ENCODE measurements at regions not wholly inside any gene's neighbourhood (a gene's known extent, or its start where the extent isn't known, plus 50 kb on each side); places are given as distances from the start of the nearest gene placed in this dataset.

DNA sequence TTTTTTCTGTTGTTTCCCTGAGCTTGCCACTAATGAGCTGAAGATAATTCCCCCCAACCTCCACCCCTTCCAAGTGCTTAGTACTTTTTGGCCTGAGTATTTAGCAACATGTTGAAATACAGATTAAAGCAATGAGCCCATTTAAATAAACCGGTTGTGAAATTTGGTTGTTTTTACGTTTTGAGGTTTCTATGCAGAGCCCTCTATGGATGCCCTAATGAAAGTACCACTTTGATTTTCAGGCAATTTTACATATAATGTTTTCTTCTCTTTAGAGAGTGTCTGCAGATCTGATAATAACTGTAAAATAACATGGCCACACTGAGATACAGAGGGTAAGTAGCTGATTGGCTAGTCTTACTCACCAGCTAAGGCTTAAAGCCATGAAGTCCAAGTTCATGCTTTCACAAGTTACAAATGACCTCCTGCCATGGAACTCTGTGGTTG, 139.4 kb upstream of the SLC7A14 start:
- ATAC-seq (ENCODE audit: insufficient read depth, low read depth) (no peak), DNase-seq (no peak)
- H3K4me2 ChIP-seq (ENCODE audit: insufficient read depth, low read length): no peak overlapping the region
- no peaks in the 10 kb centered on the region for H3K9me3 ChIP-seq (ENCODE audit: insufficient read depth, low read length, severe bottlenecking)
- no peak overlapping the region for H3K27ac ChIP-seq (ENCODE audit: low read length)
- no peaks in the 10 kb centered on the region for H3K36me3 ChIP-seq (ENCODE audit: insufficient read depth, low read length)
- H3K9ac ChIP-seq (ENCODE audit: low read depth, low read length): no peak overlapping the region
- H3K27me3 ChIP-seq (ENCODE audit: insufficient read depth, low read length, poor library complexity): peaks cover 6% of the 10 kb centered on the region
- no peak overlapping the region for H2AFZ ChIP-seq (ENCODE audit: low read depth, low read length)
- no peaks in the 10 kb centered on the region for H4K20me1 ChIP-seq (ENCODE audit: insufficient read depth, low read length)
- TF ChIP-seq EZH2 (IDR thresholded peaks at IDR 0.05; ENCODE audit: borderline replicate concordance, low read depth, low read length, severe bottlenecking): no peak
- TF ChIP-seq, protein P1, sequence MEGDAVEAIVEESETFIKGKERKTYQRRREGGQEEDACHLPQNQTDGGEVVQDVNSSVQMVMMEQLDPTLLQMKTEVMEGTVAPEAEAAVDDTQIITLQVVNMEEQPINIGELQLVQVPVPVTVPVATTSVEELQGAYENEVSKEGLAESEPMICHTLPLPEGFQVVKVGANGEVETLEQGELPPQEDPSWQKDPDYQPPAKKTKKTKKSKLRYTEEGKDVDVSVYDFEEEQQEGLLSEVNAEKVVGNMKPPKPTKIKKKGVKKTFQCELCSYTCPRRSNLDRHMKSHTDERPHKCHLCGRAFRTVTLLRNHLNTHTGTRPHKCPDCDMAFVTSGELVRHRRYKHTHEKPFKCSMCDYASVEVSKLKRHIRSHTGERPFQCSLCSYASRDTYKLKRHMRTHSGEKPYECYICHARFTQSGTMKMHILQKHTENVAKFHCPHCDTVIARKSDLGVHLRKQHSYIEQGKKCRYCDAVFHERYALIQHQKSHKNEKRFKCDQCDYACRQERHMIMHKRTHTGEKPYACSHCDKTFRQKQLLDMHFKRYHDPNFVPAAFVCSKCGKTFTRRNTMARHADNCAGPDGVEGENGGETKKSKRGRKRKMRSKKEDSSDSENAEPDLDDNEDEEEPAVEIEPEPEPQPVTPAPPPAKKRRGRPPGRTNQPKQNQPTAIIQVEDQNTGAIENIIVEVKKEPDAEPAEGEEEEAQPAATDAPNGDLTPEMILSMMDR (IDR thresholded peaks at IDR 0.05; ENCODE audit: borderline replicate concordance, extremely low read depth, low read length, poor library complexity, severe bottlenecking): no peak
- H3K4me3 ChIP-seq (ENCODE audit: low read depth in 1 of 2, low read length in 2 of 2): no peak overlapping the region
- no peaks in the 10 kb centered on the region for H3K79me2 ChIP-seq (ENCODE audit: insufficient read depth, low read length)
- H3K4me1 ChIP-seq (ENCODE audit: insufficient read depth, low read length): no peaks in the 10 kb centered on the region

DNA sequence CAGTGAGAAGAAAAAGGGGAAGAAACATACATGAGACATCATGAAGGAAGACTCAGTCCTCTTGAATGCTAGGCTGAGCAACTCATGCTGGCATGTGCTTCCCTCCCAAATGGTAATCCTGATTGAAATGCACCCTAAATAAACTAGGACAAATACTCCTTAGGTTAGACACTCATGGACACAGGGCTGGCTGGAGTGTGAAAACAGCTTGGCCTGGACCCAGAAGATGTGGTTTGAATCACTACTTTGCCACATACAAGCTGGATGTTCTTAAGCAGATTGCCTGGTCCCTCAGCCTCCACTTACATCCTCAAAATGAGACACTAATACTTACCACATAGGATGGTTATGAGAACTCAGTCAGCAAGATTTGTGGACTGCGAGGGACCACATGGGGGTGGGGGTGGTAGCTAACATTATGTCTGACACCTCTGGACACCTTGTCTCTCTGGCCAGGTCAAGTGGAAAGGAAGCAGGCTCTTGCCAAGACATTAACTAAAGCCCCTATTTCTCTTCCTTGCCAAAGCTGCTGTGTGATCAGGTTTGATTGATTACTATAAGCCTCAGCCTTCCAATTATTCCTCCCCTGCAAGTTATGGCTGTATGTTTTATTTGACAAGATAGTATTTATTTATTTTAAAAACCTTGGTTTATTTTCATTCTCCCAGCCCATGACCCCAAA, 138.9 kb upstream of the SLC7A14 start:
- TF ChIP-seq, protein P1 (IDR thresholded peaks at IDR 0.05; ENCODE audit: borderline replicate concordance, extremely low read depth, low read length, poor library complexity, severe bottlenecking): no peak
- no peak for TF ChIP-seq EZH2 (IDR thresholded peaks at IDR 0.05; ENCODE audit: borderline replicate concordance, low read depth, low read length, severe bottlenecking)
- no peak for DNase-seq
- Histone ChIP-seq H3K27ac (ENCODE audit: low read length) (no peak overlapping the region), H3K36me3 (ENCODE audit: insufficient read depth, low read length) (no peaks in the 10 kb centered on the region), H3K9ac (ENCODE audit: low read depth, low read length) (no peak overlapping the region), H3K9me3 (ENCODE audit: insufficient read depth, low read length, severe bottlenecking) (no peaks in the 10 kb centered on the region), H3K4me1 (ENCODE audit: insufficient read depth, low read length) (no peaks in the 10 kb centered on the region), H4K20me1 (ENCODE audit: insufficient read depth, low read length) (no peaks in the 10 kb centered on the region), H2AFZ (ENCODE audit: low read depth, low read length) (no peak overlapping the region), H3K4me2 (ENCODE audit: insufficient read depth, low read length) (no peak overlapping the region), H3K79me2 (ENCODE audit: insufficient read depth, low read length) (no peaks in the 10 kb centered on the region), H3K27me3 (ENCODE audit: insufficient read depth, low read length, poor library complexity) (peaks cover 6% of the 10 kb centered on the region), H3K4me3 (ENCODE audit: low read depth in 1 of 2, low read length in 2 of 2) (no peak overlapping the region)
- no peak for ATAC-seq (ENCODE audit: insufficient read depth, low read depth)

DNA sequence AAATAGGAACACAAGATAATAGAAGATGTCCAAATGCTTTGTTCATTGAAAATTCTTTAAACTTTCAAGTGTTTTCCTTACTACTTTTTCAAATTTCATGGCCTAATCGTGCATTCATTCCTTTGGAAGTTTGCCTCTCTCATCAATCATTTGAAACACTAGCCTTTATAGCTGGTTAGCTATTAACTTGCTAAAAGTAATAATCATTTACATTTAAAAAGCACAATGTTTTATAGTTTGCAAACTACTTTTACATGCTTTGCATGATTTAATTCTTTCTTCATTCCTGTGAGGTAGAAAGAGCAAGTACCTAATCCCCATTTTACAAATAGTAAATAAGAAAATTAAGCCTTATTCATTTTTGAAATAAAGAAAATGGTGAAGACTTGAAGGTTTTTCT, 137.4 kb upstream of the SLC7A14 start:
- Histone ChIP-seq H3K4me1 (ENCODE audit: insufficient read depth, low read length) (no peaks in the 10 kb centered on the region), H3K79me2 (ENCODE audit: insufficient read depth, low read length) (no peaks in the 10 kb centered on the region), H3K4me2 (ENCODE audit: insufficient read depth, low read length) (no peak overlapping the region), H3K9me3 (ENCODE audit: insufficient read depth, low read length, severe bottlenecking) (no peaks in the 10 kb centered on the region), H3K27ac (ENCODE audit: low read length) (no peak overlapping the region), H3K36me3 (ENCODE audit: insufficient read depth, low read length) (no peaks in the 10 kb centered on the region), H3K27me3 (ENCODE audit: insufficient read depth, low read length, poor library complexity) (peaks cover 6% of the 10 kb centered on the region), H2AFZ (ENCODE audit: low read depth, low read length) (no peak overlapping the region), H3K4me3 (ENCODE audit: low read depth in 1 of 2, low read length in 2 of 2) (no peak overlapping the region), H4K20me1 (ENCODE audit: insufficient read depth, low read length) (no peaks in the 10 kb centered on the region), H3K9ac (ENCODE audit: low read depth, low read length) (no peak overlapping the region)
- ATAC-seq (ENCODE audit: insufficient read depth, low read depth) (no peak), DNase-seq (no peak)
- TF ChIP-seq, protein P1 (IDR thresholded peaks at IDR 0.05; ENCODE audit: borderline replicate concordance, extremely low read depth, low read length, poor library complexity, severe bottlenecking): no peak
- no peak for TF ChIP-seq EZH2 (IDR thresholded peaks at IDR 0.05; ENCODE audit: borderline replicate concordance, low read depth, low read length, severe bottlenecking)

All from DND-41 (cell line).